Endothelial cell of umbilical vein (primary cell): ENCODE measurements at regions not wholly inside any gene's neighbourhood (a gene's known extent, or its start where the extent isn't known, plus 50 kb on each side); places are given as distances from the start of the nearest gene placed in this dataset.

ENCODE experiments used
- BruUV-seq: library from RNA; stranded (reverse); fragments of 400-500 nt; replicated peaks from 2 replicates; lab custom pipeline; 2021; lab: Mats Ljungman, UMichigan
- CTCF ChIA-PET: fragments of 300-600, 350-600 bp; sonication (Branson Sonifier 250); formaldehyde crosslinking; loops from one replicate; lab custom pipeline; 2021; ENCODE audit warnings: antibody characterized with exemption, inconsistent platforms; lab: Charles Lee
- POLR2A ChIA-PET: fragments of 300-600, 350-600 bp; sonication (Branson Sonifier 250); formaldehyde crosslinking; loops from one replicate; lab custom pipeline; 2021; ENCODE audit warnings: antibody characterized with exemption, inconsistent platforms; lab: Charles Lee
- DNase-seq: peaks from one replicate; pipeline ENCODE4 v3.0.0-alpha.2; 2011; ENCODE audit warnings: low read depth, low spot score
- FAIRE-seq: peaks from 2 replicates; lab custom pipeline; 2011; peaks lifted over from hg19 to GRCh38; lab: Jason Lieb, UNC
- H2AFZ ChIP-seq: 2 replicates; pipeline ENCODE4 v1.6.0; 2012; ENCODE audit warnings: low read depth, low read length, control low read depth, inconsistent platforms
- H3K27ac ChIP-seq: 2 replicates; pipeline ENCODE4 v1.5.1; 2011; ENCODE audit warnings: low read depth, mild to moderate bottlenecking, control low read depth, low read length, moderate library complexity; ENCODE audit not compliant: insufficient read depth
- H3K27me3 ChIP-seq, 2 experiments: 2 replicates each; pipeline versions ENCODE4 v1.6.0 to v1.6.1; 2011; ENCODE audit warnings: low read length in 2 of 2, mixed read lengths in 1 of 2; ENCODE audit not compliant: control insufficient read depth in 2 of 2, insufficient read depth in 2 of 2
- H3K36me3 ChIP-seq, 2 experiments: 2 replicates in 1 of 2; 3 replicates in 1 of 2; pipeline ENCODE4 v1.5.1; 2011; ENCODE audit warnings: low read length in 2 of 2, mild to moderate bottlenecking in 1 of 2, moderate library complexity in 1 of 2; ENCODE audit not compliant: control insufficient read depth in 2 of 2, insufficient read depth in 2 of 2; ENCODE audit errors: extremely low read depth in 1 of 2
- H3K4me1 ChIP-seq: 3 replicates; pipeline ENCODE4 v1.5.1; 2011; ENCODE audit warnings: mild to moderate bottlenecking, low read length; ENCODE audit not compliant: control insufficient read depth, insufficient read depth; ENCODE audit errors: extremely low read depth
- H3K4me2 ChIP-seq: 2 replicates; pipeline ENCODE4 v1.6.1; 2011; ENCODE audit warnings: low read length, control low read depth, mixed read lengths; ENCODE audit not compliant: insufficient read depth
- H3K4me3 ChIP-seq, 3 experiments: fragments of 200-600 bp in 1 of 3; sonication (generic), shearing (Covaris generic) in 1 of 3; replicated peaks in 1 of 3; 2 replicates each; pipeline ENCODE4 v1.5.1; 2011 to 2016; ENCODE audit warnings: control low read depth in 3 of 3, low read length in 3 of 3, mild to moderate bottlenecking in 2 of 3, inconsistent platforms in 1 of 3, low read depth in 1 of 3, moderate library complexity in 1 of 3; ENCODE audit not compliant: insufficient read depth in 1 of 3
- H3K79me2 ChIP-seq: 2 replicates; pipeline ENCODE4 v1.6.0; 2012; ENCODE audit warnings: low read length, inconsistent platforms; ENCODE audit not compliant: control insufficient read depth, insufficient read depth
- H3K9ac ChIP-seq: replicated peaks from 2 replicates; pipeline ENCODE3; 2011; ENCODE audit warnings: low read length, control low read depth; ENCODE audit not compliant: insufficient read depth; ENCODE audit errors: extremely low read depth
- H3K9me1 ChIP-seq: replicated peaks from 3 replicates; pipeline ENCODE4 v1.6.0; 2011; ENCODE audit warnings: mild to moderate bottlenecking, low read length; ENCODE audit not compliant: control insufficient read depth, insufficient read depth; ENCODE audit errors: extremely low read depth
- H3K9me3 ChIP-seq: replicated peaks from 2 replicates; pipeline ENCODE4 v1.5.1; 2012; ENCODE audit warnings: low read length, inconsistent platforms; ENCODE audit not compliant: control insufficient read depth, insufficient read depth
- H4K20me1 ChIP-seq: replicated peaks from 2 replicates; pipeline ENCODE3; 2011; ENCODE audit warnings: mild to moderate bottlenecking, low read length; ENCODE audit not compliant: control insufficient read depth, insufficient read depth; ENCODE audit errors: extremely low read depth
- EZH2 ChIP-seq: IDR thresholded peaks from 2 replicates; pipeline ENCODE4 v1.6.1; 2012; ENCODE audit warnings: borderline replicate concordance, low read depth, mild to moderate bottlenecking, moderate library complexity, low read length, inconsistent platforms; ENCODE audit not compliant: severe bottlenecking
- FOS ChIP-seq: IDR thresholded peaks from 2 replicates; pipeline ENCODE4 v1.6.1; 2011; ENCODE audit warnings: mild to moderate bottlenecking, low read length, moderate library complexity, borderline replicate concordance; ENCODE audit not compliant: insufficient read depth
- MYC ChIP-seq: IDR thresholded peaks from one replicate; pipeline ENCODE4 v1.6.1; 2011; ENCODE audit warnings: mild to moderate bottlenecking, low read depth, low read length
- POLR2A ChIP-seq: IDR thresholded peaks from 2 replicates; pipeline ENCODE4 v1.6.1; 2012; ENCODE audit warnings: low read depth, mild to moderate bottlenecking, control low read depth, low read length
- POLR2AphosphoS5 ChIP-seq: IDR thresholded peaks from 2 replicates; pipeline ENCODE4 v1.6.1; 2012; ENCODE audit warnings: low read depth, mild to moderate bottlenecking, control low read depth, low read length, moderate library complexity; ENCODE audit not compliant: insufficient read depth
- dilution Hi-C: fragments of 300-500 bp; cut with MboI; formaldehyde crosslinking; loops from one replicate; pipeline ENCODE4 v1.15.0; 2019; ENCODE audit warnings: low sequenced_read_pairs; ENCODE audit not compliant: extremely low pct_ligation_motif_present
- intact Hi-C: fragments of 100-400 bp; cut with micrococcal nuclease; formaldehyde crosslinking; loops from one replicate; pipeline ENCODE4 v1.10.0; 2022
- TF ChIP-seq, protein P1 (sequence below), 2 donors: IDR thresholded peaks; 1 replicate in 1 of 2; 2 replicates in 1 of 2; pipeline ENCODE4 v1.5.1; 2011; ENCODE audit warnings: low read length in 2 of 2, mild to moderate bottlenecking in 2 of 2, moderate library complexity in 2 of 2, control low read depth in 1 of 2, inconsistent platforms in 1 of 2, low read depth in 1 of 2; ENCODE audit not compliant: insufficient read depth in 1 of 2; ENCODE audit errors: extremely low read depth in 1 of 2

DNA sequence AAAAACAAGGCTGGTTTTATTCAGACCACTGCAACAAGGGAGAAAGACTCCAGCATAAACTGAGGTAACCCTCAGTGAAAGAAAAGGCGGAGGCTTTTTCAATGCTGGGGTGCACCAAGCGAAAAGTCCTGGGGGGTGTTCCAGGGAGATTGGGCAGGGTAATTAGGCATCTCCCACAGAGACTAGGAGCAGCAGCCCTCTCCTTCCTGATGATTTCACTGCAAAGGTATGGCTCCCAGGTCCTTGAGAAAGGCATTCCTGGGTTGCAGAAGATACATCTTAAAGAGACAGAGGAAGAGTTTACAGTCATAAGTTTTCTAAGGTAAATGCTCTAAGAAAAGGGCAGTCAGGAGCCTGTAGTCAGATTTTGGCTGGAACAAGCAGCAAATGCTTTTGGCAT lies 412.0 kb downstream of the FOXO1 start:
- H3K27ac ChIP-seq, result no peak overlapping the region
- no peak overlapping the region for H3K4me3 ChIP-seq
- ChIA-PET CTCF (no interaction called here), POLR2A (no interaction called here)
- no peak overlapping the region for H3K4me2 ChIP-seq
- no peaks in the 10 kb centered on the region for H3K9me3 ChIP-seq
- no peak overlapping the region for H3K9ac ChIP-seq
- no peak for DNase-seq
- dilution Hi-C loops (no loop called here), intact Hi-C loops (no loop called here)
- no peaks in the 10 kb centered on the region for H3K27me3 ChIP-seq
- peaks cover 11% of the 10 kb centered on the region for H3K4me1 ChIP-seq
- no peak for FAIRE-seq
- no peaks in the 10 kb centered on the region for H3K79me2 ChIP-seq
- no peak for TF ChIP-seq POLR2AphosphoS5
- TF ChIP-seq POLR2A, result no peak
- TF ChIP-seq, protein P1, sequence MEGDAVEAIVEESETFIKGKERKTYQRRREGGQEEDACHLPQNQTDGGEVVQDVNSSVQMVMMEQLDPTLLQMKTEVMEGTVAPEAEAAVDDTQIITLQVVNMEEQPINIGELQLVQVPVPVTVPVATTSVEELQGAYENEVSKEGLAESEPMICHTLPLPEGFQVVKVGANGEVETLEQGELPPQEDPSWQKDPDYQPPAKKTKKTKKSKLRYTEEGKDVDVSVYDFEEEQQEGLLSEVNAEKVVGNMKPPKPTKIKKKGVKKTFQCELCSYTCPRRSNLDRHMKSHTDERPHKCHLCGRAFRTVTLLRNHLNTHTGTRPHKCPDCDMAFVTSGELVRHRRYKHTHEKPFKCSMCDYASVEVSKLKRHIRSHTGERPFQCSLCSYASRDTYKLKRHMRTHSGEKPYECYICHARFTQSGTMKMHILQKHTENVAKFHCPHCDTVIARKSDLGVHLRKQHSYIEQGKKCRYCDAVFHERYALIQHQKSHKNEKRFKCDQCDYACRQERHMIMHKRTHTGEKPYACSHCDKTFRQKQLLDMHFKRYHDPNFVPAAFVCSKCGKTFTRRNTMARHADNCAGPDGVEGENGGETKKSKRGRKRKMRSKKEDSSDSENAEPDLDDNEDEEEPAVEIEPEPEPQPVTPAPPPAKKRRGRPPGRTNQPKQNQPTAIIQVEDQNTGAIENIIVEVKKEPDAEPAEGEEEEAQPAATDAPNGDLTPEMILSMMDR (IDR thresholded peaks at IDR 0.05; ENCODE audit: extremely low read depth in 1 of 2, insufficient read depth in 1 of 2, low read depth in 1 of 2, low read length in 2 of 2), result no peak
- no peak for TF ChIP-seq MYC
- no peak for TF ChIP-seq EZH2
- no peak overlapping the region for H2AFZ ChIP-seq
- H3K36me3 ChIP-seq, result no peaks in the 10 kb centered on the region
- no TSS peak for BruUV-seq
- no peaks in the 10 kb centered on the region for H4K20me1 ChIP-seq
- H3K9me1 ChIP-seq, result no peaks in the 10 kb centered on the region

DNA sequence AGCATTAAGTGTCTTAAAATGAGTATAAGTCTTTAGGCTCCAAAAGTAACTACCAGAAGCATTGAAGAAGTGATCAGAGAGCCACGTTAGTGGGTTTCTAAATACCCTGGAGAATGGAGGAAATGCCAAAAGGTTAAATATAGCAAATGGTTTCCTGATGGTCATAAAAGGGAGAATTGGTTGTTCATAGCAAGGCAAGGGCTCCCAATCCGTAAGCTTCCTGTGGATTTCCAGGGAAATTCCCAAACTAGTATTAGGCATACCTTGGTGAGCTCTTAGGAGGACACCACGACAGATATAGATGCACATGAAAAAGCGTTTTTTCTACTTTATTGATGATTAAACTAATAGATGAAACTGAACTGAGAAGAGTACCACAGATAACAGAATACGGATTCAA lies 410.9 kb downstream of the FOXO1 start:
- Histone ChIP-seq H2AFZ (no peak overlapping the region), H3K36me3 (no peaks in the 10 kb centered on the region), H4K20me1 (no peaks in the 10 kb centered on the region), H3K9me3 (no peaks in the 10 kb centered on the region), H3K27me3 (no peaks in the 10 kb centered on the region), H3K9me1 (no peaks in the 10 kb centered on the region), H3K4me1 (peaks cover 11% of the 10 kb centered on the region), H3K79me2 (no peaks in the 10 kb centered on the region), H3K4me2 (peak overlapping the region; percentile 40), H3K9ac (no peak overlapping the region), H3K4me3 (no peak overlapping the region), H3K27ac (no peak overlapping the region)
- TF ChIP-seq POLR2AphosphoS5 (no peak), MYC (no peak), POLR2A (no peak), FOS (no peak)
- intact Hi-C loops (no loop called here), dilution Hi-C loops (no loop called here)
- POLR2A ChIA-PET, result no interaction called here
- CTCF ChIA-PET, result no interaction called here
- BruUV-seq, result no TSS peak
- peak; percentile 33 for FAIRE-seq
- peak; percentile 39 for DNase-seq
